ENCODE measurements at regions not wholly inside any gene's neighbourhood (a gene's known extent, or its start where the extent isn't known, plus 50 kb on each side); places are given as distances from the start of the nearest gene placed in this dataset.
"Not testable (repeated sequence)": the region's sequence is repeated elsewhere in the genome, so short reads cannot be mapped to it uniquely, and the experiment has no call there.

GRCh38 chr2:89848763-89849368 is 1157.4 kb downstream of the RPIA start:
- no peaks in the 10 kb centered on the region for H3K27me3 Mint-ChIP-seq
- no peak for DNase-seq (ENCODE audit: extremely low spot score, unreplicated experiment)
- no peaks in the 10 kb centered on the region for H3K36me3 Mint-ChIP-seq
- no peak overlapping the region for H3K27ac Mint-ChIP-seq
- H3K4me3 Mint-ChIP-seq: no peak overlapping the region
- no peak for TF ChIP-seq CTCF (conservative IDR thresholded peaks at IDR 0.05)
- H3K4me1 Mint-ChIP-seq (ENCODE audit: unreplicated experiment): no peaks in the 10 kb centered on the region
- H3K9me3 Mint-ChIP-seq: peaks cover 4% of the 10 kb centered on the region

- no peaks in the 10 kb centered on the region for H3K36me3 Mint-ChIP-seq
- no peaks in the 10 kb centered on the region for H3K27me3 Mint-ChIP-seq
- no peak overlapping the region for H3K4me3 Mint-ChIP-seq
- no peak for TF ChIP-seq CTCF (conservative IDR thresholded peaks at IDR 0.05)
- H3K27ac Mint-ChIP-seq: no peak overlapping the region
- H3K4me1 Mint-ChIP-seq (ENCODE audit: unreplicated experiment): no peaks in the 10 kb centered on the region
- H3K9me3 Mint-ChIP-seq: peaks cover 4% of the 10 kb centered on the region
- no peak for DNase-seq (ENCODE audit: extremely low spot score, unreplicated experiment)
Measured at GRCh38 chr2:89849731-89850130, 1158.3 kb downstream of the RPIA start.

- H3K27ac Mint-ChIP-seq: no peak overlapping the region
- H3K27me3 Mint-ChIP-seq: no peaks in the 10 kb centered on the region
- no peak for DNase-seq (ENCODE audit: extremely low spot score, unreplicated experiment)
- H3K4me1 Mint-ChIP-seq (ENCODE audit: unreplicated experiment): no peaks in the 10 kb centered on the region
- no peaks in the 10 kb centered on the region for H3K36me3 Mint-ChIP-seq
- peaks cover 4% of the 10 kb centered on the region for H3K9me3 Mint-ChIP-seq
- H3K4me3 Mint-ChIP-seq: no peak overlapping the region
- TF ChIP-seq CTCF (conservative IDR thresholded peaks at IDR 0.05): no peak
Measured at GRCh38 chr2:89850481-89850880, 1159.0 kb downstream of the RPIA start.

GRCh38 chr2:89850881-89851582 is 1159.6 kb downstream of the RPIA start:
- H3K4me3 Mint-ChIP-seq: no peak overlapping the region
- H3K4me1 Mint-ChIP-seq (ENCODE audit: unreplicated experiment): no peaks in the 10 kb centered on the region
- H3K27me3 Mint-ChIP-seq: no peaks in the 10 kb centered on the region
- no peaks in the 10 kb centered on the region for H3K36me3 Mint-ChIP-seq
- H3K9me3 Mint-ChIP-seq: peaks cover 4% of the 10 kb centered on the region
- H3K27ac Mint-ChIP-seq: no peak overlapping the region
- no peak for DNase-seq (ENCODE audit: extremely low spot score, unreplicated experiment)
- TF ChIP-seq CTCF (conservative IDR thresholded peaks at IDR 0.05): no peak

GRCh38 chr2:89851583-89851905 is 1160.1 kb downstream of the RPIA start:
- H3K4me3 Mint-ChIP-seq: no peak overlapping the region
- no peak for DNase-seq (ENCODE audit: extremely low spot score, unreplicated experiment)
- no peaks in the 10 kb centered on the region for H3K27me3 Mint-ChIP-seq
- H3K27ac Mint-ChIP-seq: no peak overlapping the region
- H3K9me3 Mint-ChIP-seq: peaks cover 2% of the 10 kb centered on the region
- H3K4me1 Mint-ChIP-seq (ENCODE audit: unreplicated experiment): no peaks in the 10 kb centered on the region
- H3K36me3 Mint-ChIP-seq: no peaks in the 10 kb centered on the region
- no peak for TF ChIP-seq CTCF (conservative IDR thresholded peaks at IDR 0.05)

GRCh38 chr2:89853427-89853826 is 1162.0 kb downstream of the RPIA start:
- not testable (repeated sequence) for H3K27me3 Mint-ChIP-seq; H3K4me3 Mint-ChIP-seq; DNase-seq (ENCODE audit: extremely low spot score, unreplicated experiment); H3K36me3 Mint-ChIP-seq; H3K4me1 Mint-ChIP-seq (ENCODE audit: unreplicated experiment); H3K27ac Mint-ChIP-seq; H3K9me3 Mint-ChIP-seq

- H3K4me1 Mint-ChIP-seq (ENCODE audit: unreplicated experiment); H3K27me3 Mint-ChIP-seq; H3K9me3 Mint-ChIP-seq; H3K36me3 Mint-ChIP-seq; DNase-seq (ENCODE audit: extremely low spot score, unreplicated experiment); H3K27ac Mint-ChIP-seq; H3K4me3 Mint-ChIP-seq: not testable (repeated sequence)
Measured at GRCh38 chr2:89855752-89856151, 1164.3 kb downstream of the RPIA start.

GRCh38 chr2:89856305-89856704 is 1164.8 kb downstream of the RPIA start:
- DNase-seq (ENCODE audit: extremely low spot score, unreplicated experiment); H3K9me3 Mint-ChIP-seq; H3K27ac Mint-ChIP-seq; H3K36me3 Mint-ChIP-seq; H3K4me3 Mint-ChIP-seq; H3K4me1 Mint-ChIP-seq (ENCODE audit: unreplicated experiment); H3K27me3 Mint-ChIP-seq: not testable (repeated sequence)

GRCh38 chr2:89862164-89862563 is 1170.7 kb downstream of the RPIA start:
- H3K4me1 Mint-ChIP-seq (ENCODE audit: unreplicated experiment); H3K4me3 Mint-ChIP-seq; H3K27me3 Mint-ChIP-seq; DNase-seq (ENCODE audit: extremely low spot score, unreplicated experiment); H3K36me3 Mint-ChIP-seq; H3K9me3 Mint-ChIP-seq; H3K27ac Mint-ChIP-seq: not testable (repeated sequence)

All from type B pancreatic cell (in vitro differentiated cells).